H9 (cell line): ENCODE measurements at regions not wholly inside any gene's neighbourhood (a gene's known extent, or its start where the extent isn't known, plus 50 kb on each side); places are given as distances from the start of the nearest gene placed in this dataset.

Source experiments
- DNase-seq: peaks from one replicate; pipeline ENCODE4 v3.0.0-alpha.2; 2017
- H2AFZ ChIP-seq: one replicate; pipeline ENCODE4 v1.6.1; 2013; ENCODE audit warnings: mild to moderate bottlenecking, low read length, control low read depth, moderate library complexity
- H2AK5ac ChIP-seq: 2 replicates; pipeline ENCODE4 v1.6.1; 2013; ENCODE audit warnings: low read length, control low read depth, mixed read lengths; ENCODE audit not compliant: insufficient read length
- H2BK120ac ChIP-seq: one replicate; pipeline ENCODE4 v1.6.1; 2013; ENCODE audit warnings: low read depth, mild to moderate bottlenecking, low read length, control low read depth, inconsistent platforms; ENCODE audit not compliant: poor library complexity, severe bottlenecking
- H2BK12ac ChIP-seq: 2 replicates; pipeline ENCODE4 v1.6.1; 2013; ENCODE audit warnings: low read length, control low read depth, mixed read lengths, low read depth; ENCODE audit not compliant: insufficient read length
- H2BK15ac ChIP-seq: 2 replicates; pipeline ENCODE4 v1.6.1; 2013; ENCODE audit warnings: low read depth, low read length, control low read depth
- H2BK20ac ChIP-seq: one replicate; pipeline ENCODE4 v1.6.1; 2013; ENCODE audit warnings: low read depth, mild to moderate bottlenecking, low read length, control low read depth, inconsistent platforms; ENCODE audit not compliant: poor library complexity, severe bottlenecking
- H2BK5ac ChIP-seq: 2 replicates; pipeline ENCODE4 v1.6.1; 2013; ENCODE audit warnings: low read length, control low read depth, mixed read lengths; ENCODE audit not compliant: insufficient read length
- H3K14ac ChIP-seq: 2 replicates; pipeline ENCODE4 v1.6.1; 2013; ENCODE audit warnings: low read length, control low read depth; ENCODE audit not compliant: insufficient read depth
- H3K18ac ChIP-seq: 2 replicates; pipeline ENCODE4 v1.6.1; 2013; ENCODE audit warnings: low read depth, mild to moderate bottlenecking, mixed read lengths, low read length, control low read depth; ENCODE audit not compliant: insufficient read length
- H3K23ac ChIP-seq: 2 replicates; pipeline ENCODE4 v1.6.1; 2013; ENCODE audit warnings: low read length, control low read depth, mixed read lengths, low read depth; ENCODE audit not compliant: insufficient read length
- H3K23me2 ChIP-seq: 2 replicates; pipeline ENCODE4 v1.6.1; 2013; ENCODE audit warnings: low read depth, mild to moderate bottlenecking, mixed read lengths, low read length, control low read depth; ENCODE audit not compliant: insufficient read length, poor library complexity, severe bottlenecking
- H3K27ac ChIP-seq: 2 replicates; pipeline ENCODE4 v1.5.1; 2013; ENCODE audit warnings: low read length, control low read depth, mixed read lengths, low read depth; ENCODE audit not compliant: insufficient read length
- H3K27me3 ChIP-seq: 2 replicates; pipeline ENCODE4 v1.6.1; 2013; ENCODE audit warnings: low read length, control low read depth, inconsistent platforms; ENCODE audit not compliant: insufficient read depth
- H3K4ac ChIP-seq: 2 replicates; pipeline ENCODE4 v1.6.1; 2013; ENCODE audit warnings: low read depth, mild to moderate bottlenecking, control low read depth, inconsistent platforms, low read length, moderate library complexity
- H3K4me1 ChIP-seq: 2 replicates; pipeline ENCODE4 v1.6.1; 2013; ENCODE audit warnings: low read length, control low read depth, inconsistent platforms; ENCODE audit not compliant: insufficient read depth
- H3K4me2 ChIP-seq: 2 replicates; pipeline ENCODE4 v1.6.1; 2013; ENCODE audit warnings: low read length, control low read depth, mixed read lengths; ENCODE audit not compliant: insufficient read length, insufficient read depth
- H3K56ac ChIP-seq: 2 replicates; pipeline ENCODE4 v1.6.1; 2013; ENCODE audit warnings: low read depth, mild to moderate bottlenecking, mixed read lengths, low read length, control low read depth; ENCODE audit not compliant: insufficient read length
- H3K79me1 ChIP-seq: 2 replicates; pipeline ENCODE4 v1.6.1; 2013; ENCODE audit warnings: low read depth, mild to moderate bottlenecking, moderate library complexity, low read length, control low read depth, inconsistent platforms; ENCODE audit not compliant: insufficient read depth, poor library complexity, severe bottlenecking
- H3K79me2 ChIP-seq: 2 replicates; pipeline ENCODE4 v1.6.1; 2013; ENCODE audit warnings: low read length, control low read depth, inconsistent platforms; ENCODE audit not compliant: insufficient read depth
- H3K9ac ChIP-seq: 2 replicates; pipeline ENCODE4 v1.6.1; 2013; ENCODE audit warnings: low read length, control low read depth, mixed read lengths; ENCODE audit not compliant: insufficient read length; ENCODE audit errors: extremely low read depth
- H3K9me3 ChIP-seq: one replicate; pipeline ENCODE4 v1.6.1; 2013; ENCODE audit warnings: low read depth, low read length, inconsistent platforms; ENCODE audit not compliant: control insufficient read depth
- H3T11ph ChIP-seq: one replicate; pipeline ENCODE4 v1.6.1; 2013; ENCODE audit warnings: mild to moderate bottlenecking, low read length, control low read depth, inconsistent platforms
- H4K20me1 ChIP-seq: one replicate; pipeline ENCODE4 v1.6.1; 2013; ENCODE audit not compliant: control insufficient read depth, insufficient read length, insufficient read depth
- H4K5ac ChIP-seq: 2 replicates; pipeline ENCODE4 v1.6.1; 2013; ENCODE audit warnings: low read depth, mild to moderate bottlenecking, mixed read lengths, low read length, control low read depth; ENCODE audit not compliant: insufficient read length
- H4K8ac ChIP-seq: replicated peaks from 2 replicates; pipeline ENCODE4 v1.6.1; 2013; ENCODE audit warnings: low read length, control low read depth, mixed read lengths, low read depth; ENCODE audit not compliant: insufficient read length
- H4K91ac ChIP-seq: 2 replicates; pipeline ENCODE4 v1.6.1; 2013; ENCODE audit warnings: low read depth, mild to moderate bottlenecking, moderate library complexity, mixed read lengths, low read length, control low read depth; ENCODE audit not compliant: insufficient read length
- H3K27ac Mint-ChIP-seq, 3 experiments: 2 replicates in 2 of 3; 3 replicates in 1 of 3; pipeline ENCODE4 v1.8.0; 2020 to 2021; ENCODE audit warnings: mixed read lengths in 3 of 3, mild to moderate bottlenecking in 1 of 3, moderate library complexity in 1 of 3
- H3K27me3 Mint-ChIP-seq: 2 replicates; pipeline ENCODE4 v1.8.0; 2021; ENCODE audit warnings: low read depth, mild to moderate bottlenecking, moderate library complexity, mixed read lengths
- H3K36me3 Mint-ChIP-seq, 3 experiments: 2 replicates in 2 of 3; 3 replicates in 1 of 3; pipeline ENCODE4 v1.8.0; 2020 to 2021; ENCODE audit warnings: low read depth in 3 of 3, mixed read lengths in 3 of 3; ENCODE audit not compliant: insufficient read depth in 1 of 3
- H3K4me1 Mint-ChIP-seq, 2 experiments: 2 replicates each; pipeline ENCODE4 v1.8.0; 2020; ENCODE audit warnings: mixed read lengths in 2 of 2
- H3K4me3 Mint-ChIP-seq, 2 experiments: 2 replicates in 1 of 2; 3 replicates in 1 of 2; pipeline ENCODE4 v1.8.0; 2020 to 2021; ENCODE audit warnings: mild to moderate bottlenecking in 2 of 2, mixed read lengths in 2 of 2, moderate library complexity in 1 of 2
- H3K9me3 Mint-ChIP-seq, 2 experiments: 2 replicates in 1 of 2; 3 replicates in 1 of 2; pipeline ENCODE4 v1.8.0; 2020; ENCODE audit warnings: mild to moderate bottlenecking in 2 of 2, mixed read lengths in 2 of 2, moderate library complexity in 1 of 2
- CTCF ChIP-seq: fragments of 200-600 bp; sonication (generic); conservative IDR thresholded peaks from 3 replicates; pipeline ENCODE4 v1.8.0; 2021; ENCODE audit warnings: antibody characterized with exemption, mild to moderate bottlenecking
- WGBS: extraction: QIAGEN DNeasy Blood & Tissue Kit; methylation state at CpG from one replicate; pipeline ENCODE4 v1.1.7; 2013; ENCODE audit warnings: missing lambda C conversion rate, low lambda C conversion rate, mixed read lengths; ENCODE audit not compliant: insufficient read length; ENCODE audit errors: extremely low coverage; 5-methylcytosine and 5-hydroxymethylcytosine counted together

- Histone ChIP-seq H3K79me2 (no peaks in the 10 kb centered on the region), H2BK120ac (no peak overlapping the region), H3K4me1 (no peaks in the 10 kb centered on the region), H3K79me1 (no peaks in the 10 kb centered on the region), H3K4ac (no peak overlapping the region), H3K23ac (no peak overlapping the region), H3K9ac (no peak overlapping the region), H4K20me1 (no peaks in the 10 kb centered on the region), H4K5ac (no peak overlapping the region), H2AFZ (no peak overlapping the region), H4K8ac (no peak overlapping the region), H2BK20ac (no peak overlapping the region), H3K27me3 (no peaks in the 10 kb centered on the region), H3K56ac (no peak overlapping the region), H4K91ac (no peak overlapping the region), H3K18ac (no peak overlapping the region), H3K23me2 (no peaks in the 10 kb centered on the region), H3T11ph (no peak overlapping the region), H2AK5ac (no peak overlapping the region), H3K9me3 (no peaks in the 10 kb centered on the region), H3K27ac (no peak overlapping the region), H2BK15ac (no peak overlapping the region), H3K4me2 (no peak overlapping the region), H2BK5ac (no peak overlapping the region), H2BK12ac (no peak overlapping the region), H3K14ac (no peak overlapping the region)
- TF ChIP-seq CTCF = no peak
- Mint-ChIP-seq H3K36me3 (peaks cover 0 to 5% (median 0%) of the 10 kb centered on the region in 3 experiments; a peak in 1 of 7 replicates), H3K27ac (no peak overlapping the region), H3K4me1 (no peaks in the 10 kb centered on the region), H3K27me3 (no peaks in the 10 kb centered on the region), H3K4me3 (no peak overlapping the region), H3K9me3 (peaks cover 0 to 2% of the 10 kb centered on the region in 2 experiments; a peak in 1 of 5 replicates)
- WGBS = no CpG with 5 or more reads among the region's 1 CpG
- DNase-seq = no peak
These were observed 293.1 kb downstream of the PSAT1 start for GRCh38 chr9:78590068-78590467.
